GM21825 (cell line): ENCODE measurements at regions not wholly inside any gene's neighbourhood (a gene's known extent, or its start where the extent isn't known, plus 50 kb on each side); places are given as distances from the start of the nearest gene placed in this dataset.
"Not testable (repeated sequence)": the region's sequence is repeated elsewhere in the genome, so short reads cannot be mapped to it uniquely, and the experiment has no call there.

Experiments used
- ATAC-seq: cut with Tn5 transposase; IDR thresholded peaks from one replicate; pipeline ENCODE4 v1.9.1; 2021; ENCODE audit warnings: mild to moderate bottlenecking, moderate library complexity; ENCODE audit not compliant: unreplicated experiment

DNA sequence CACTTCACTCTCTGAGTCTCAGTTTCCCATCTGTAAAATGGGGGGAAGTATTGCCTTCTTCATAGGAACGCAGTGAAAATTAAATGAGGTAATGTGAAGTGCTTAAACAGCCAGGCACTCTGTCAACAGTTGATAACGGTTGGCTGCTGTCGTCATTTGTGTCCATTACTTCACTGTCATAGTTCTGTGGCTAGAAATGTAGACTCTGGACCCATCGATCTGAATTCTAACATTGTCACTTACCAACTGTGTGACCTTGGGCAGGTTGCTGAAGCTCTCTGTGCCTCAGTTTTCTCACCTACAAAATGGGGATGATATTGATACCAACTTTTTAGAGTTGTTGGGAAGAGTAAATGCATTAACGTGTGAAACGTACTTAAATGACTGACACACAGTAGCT lies 152.6 kb downstream of the PTPRU start:
- no peak for ATAC-seq

DNA sequence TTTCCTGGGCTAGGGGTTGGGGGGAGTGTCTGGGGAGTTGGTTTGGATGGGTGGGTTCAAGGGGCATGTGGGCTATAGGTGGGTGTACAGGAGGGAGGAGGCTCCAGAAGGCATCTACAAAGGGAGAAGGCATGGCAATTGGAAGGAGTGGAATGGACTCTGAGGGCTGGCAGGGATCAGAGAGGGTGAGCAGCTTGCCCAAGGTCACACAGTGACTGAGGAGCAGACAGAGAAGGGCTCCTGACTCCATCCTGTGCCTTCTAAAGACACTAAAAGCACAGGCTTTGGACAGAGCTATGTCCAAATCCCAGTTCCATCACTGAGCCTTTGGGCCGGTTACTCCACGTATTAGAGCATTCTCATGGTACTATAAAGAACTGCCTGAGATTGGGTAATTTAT lies 151.8 kb downstream of the PTPRU start:
- no peak for ATAC-seq

DNA sequence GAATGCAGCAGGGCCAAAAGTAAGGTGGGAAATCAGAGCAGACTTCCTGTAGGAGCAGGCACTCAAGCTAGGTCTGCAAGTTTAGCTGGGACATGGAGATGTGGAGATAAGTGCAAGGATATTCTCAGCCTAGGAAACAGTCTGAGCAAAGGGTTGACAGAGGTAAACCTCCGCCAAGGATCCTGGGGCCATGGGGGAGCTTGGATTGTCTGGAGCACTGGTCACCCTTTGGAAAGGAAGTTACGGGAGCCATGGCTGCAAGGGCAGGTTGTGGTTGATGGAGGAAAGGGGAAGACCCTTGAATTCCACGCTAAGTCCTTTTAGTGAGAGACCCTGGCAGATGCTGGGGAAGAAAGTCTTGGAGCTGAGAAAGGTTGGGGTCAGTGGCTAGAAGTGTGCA lies 150.9 kb downstream of the PTPRU start:
- ATAC-seq = no peak

DNA sequence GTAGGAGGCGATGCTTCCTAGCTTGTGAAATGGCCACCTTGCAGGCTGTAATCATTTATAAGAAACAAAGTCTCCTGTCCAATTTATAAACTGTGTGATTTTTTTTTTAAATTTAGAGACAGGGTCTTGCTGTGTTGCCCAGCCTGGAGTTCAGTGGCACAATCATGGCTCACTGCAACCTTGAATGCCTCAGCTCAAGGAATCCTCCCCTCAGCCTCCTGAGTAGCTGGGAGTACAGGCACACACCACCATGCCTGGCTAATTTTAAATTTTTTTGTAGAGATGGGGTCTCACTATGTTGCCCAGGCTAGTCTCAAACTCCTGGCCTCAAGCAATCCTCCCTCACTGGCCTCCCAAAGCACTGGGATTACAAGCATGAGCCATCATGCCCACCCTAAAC lies 150.1 kb downstream of the PTPRU start:
- ATAC-seq = not testable (repeated sequence)

DNA sequence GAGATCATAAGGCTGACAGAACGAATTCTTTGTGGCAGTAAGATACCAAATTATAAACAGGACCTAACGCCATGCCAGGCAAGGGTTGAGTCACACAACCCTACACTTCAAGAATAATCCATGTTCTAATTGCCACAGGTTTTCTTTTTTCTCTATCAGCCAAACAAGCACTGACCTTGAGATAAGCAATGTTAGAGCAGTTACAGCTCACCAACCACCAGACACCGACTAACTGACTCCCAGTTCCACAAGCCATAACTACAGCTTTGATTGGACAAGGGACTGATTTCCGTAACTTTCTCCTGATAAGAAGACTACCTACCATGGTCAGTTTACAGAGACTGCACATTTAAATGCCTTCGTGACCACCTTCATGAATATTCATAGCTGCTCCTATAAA lies 149.6 kb downstream of the PTPRU start:
- no peak for ATAC-seq

DNA sequence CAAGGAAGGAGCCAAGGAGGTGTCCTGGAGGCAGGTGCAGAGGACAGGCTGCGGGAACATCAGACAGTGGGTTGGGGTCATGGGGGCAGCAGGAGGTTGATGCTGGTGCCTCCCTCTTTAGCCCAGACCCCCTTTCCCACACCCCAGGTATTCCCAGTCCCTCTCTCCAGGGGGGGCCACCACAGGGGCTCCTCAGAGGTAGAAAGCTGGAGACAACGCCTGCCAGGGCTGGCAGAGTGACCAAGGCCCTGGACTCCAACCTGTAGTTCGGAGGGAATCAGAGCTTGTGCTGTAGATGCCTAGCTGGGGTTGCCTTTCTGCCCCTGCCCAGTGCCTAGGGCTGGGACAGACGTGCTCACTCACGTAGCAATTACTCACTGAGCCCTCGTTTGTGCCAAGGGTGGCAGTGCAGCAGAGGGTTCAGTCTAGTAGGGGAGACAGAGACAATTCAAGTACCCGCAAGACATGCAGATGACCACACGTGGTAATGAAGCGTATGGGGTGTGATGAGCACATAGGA lies 148.2 kb downstream of the PTPRU start:
- ATAC-seq = no peak

DNA sequence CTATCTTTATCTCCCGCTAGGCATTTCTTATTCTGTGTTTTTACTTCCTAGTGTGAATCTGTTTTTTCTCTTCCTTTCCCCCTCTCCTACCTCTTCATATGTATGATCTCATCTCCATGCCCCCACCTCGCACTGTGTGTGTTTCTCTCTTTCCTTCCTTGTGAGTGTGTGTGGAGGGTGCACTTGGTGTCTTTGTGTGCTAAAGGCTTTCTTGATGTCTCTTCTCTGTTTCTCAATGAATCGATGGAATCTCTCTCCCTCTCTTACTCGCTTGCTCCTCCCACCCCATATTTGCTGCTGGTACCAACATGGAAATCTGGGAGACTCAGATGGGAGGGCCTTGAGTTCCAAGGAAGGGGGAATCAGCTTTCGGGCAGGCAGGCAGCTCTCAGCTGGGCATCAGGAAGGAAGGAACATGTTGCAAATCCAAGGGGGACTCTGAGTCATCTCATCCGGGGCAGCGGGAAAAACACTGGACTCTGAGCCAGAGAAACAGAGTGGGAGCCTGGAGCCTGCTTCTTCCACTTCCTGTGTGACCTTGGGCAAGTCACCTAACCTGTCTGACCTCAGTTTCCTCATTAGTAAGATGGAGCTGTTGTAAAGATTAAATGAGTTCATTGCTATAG lies 147.5 kb downstream of the PTPRU start:
- ATAC-seq = no peak

DNA sequence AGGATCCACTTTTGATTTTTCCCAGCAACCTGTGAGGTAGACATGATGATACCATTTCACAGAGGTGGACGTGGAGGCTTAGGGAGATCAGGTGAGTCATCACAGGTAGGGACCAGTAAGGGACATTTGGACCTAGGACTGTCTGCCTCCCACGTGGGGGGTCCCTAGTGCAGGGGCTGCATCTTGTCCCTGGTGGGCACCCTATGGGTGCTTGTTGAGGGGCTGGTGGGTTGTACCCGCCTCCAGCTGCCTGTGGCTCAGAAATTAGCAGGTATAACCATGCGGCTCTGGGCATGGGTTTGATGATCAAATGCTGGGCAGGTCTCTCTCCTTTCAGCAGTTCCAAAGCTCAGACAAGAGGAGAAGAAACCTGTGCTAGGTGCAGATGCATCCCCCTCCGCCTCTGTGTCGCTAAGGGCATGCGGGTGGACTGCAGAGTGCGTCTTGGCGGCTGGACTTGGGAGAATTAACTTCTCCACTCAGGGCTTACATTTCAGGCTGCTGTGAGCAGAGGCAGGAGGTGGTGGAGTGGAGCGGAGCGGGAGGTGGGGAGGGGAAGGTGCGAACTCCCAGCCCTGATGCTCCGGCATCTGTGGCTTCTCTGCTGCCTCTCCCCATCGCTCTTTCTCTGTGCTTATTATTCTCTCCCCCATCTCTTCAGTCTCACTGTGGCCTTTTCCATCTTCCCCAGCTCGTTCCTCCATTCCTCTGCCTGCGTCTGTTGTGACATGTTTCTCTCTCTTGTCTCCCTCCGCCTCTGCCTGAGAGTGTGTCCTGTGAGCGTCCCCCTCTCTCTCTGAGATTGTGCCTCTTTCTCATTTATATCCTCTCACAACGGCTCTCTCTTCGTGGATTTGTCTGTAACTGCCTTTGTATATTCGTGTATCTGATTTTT lies 146.8 kb downstream of the PTPRU start:
- ATAC-seq = no peak

DNA sequence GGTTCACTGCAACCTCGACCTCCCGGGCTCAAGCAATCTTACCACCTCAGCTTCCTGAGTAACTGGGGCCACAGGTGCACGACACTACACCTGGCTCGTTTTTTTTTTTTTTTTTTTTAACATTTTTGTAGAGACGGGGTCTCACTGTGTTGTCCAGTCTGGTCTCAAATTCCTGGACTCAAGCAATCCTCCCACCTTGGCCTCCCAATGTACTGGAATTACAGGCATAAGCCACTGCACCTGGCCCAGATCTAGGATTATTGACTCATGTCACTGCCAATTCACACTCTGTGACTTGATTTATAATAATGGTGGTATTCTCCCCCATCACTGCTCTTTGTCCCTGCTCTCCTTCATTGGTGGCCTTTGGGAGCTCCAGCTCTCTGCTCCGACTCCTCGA lies 145.1 kb downstream of the PTPRU start:
- ATAC-seq = no peak

DNA sequence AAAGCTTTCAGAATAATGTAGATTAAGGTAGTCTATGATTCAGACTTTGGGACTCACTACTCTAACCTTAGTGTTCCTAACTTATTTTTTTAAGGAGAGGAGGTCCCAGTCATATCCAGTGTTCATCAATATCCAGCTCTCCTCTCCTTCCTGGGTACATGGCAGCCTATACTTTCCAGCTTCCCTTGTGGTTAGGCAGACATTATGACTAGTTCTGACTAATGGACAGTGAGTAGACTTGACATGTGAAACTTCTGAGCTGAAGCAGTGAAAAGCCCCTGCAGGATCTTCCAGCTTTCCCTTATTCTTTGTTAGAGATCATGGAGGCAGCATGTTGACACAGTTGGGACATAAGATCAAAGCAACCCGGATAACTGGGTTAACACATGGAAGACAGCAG lies 144.2 kb downstream of the PTPRU start:
- ATAC-seq = no peak

DNA sequence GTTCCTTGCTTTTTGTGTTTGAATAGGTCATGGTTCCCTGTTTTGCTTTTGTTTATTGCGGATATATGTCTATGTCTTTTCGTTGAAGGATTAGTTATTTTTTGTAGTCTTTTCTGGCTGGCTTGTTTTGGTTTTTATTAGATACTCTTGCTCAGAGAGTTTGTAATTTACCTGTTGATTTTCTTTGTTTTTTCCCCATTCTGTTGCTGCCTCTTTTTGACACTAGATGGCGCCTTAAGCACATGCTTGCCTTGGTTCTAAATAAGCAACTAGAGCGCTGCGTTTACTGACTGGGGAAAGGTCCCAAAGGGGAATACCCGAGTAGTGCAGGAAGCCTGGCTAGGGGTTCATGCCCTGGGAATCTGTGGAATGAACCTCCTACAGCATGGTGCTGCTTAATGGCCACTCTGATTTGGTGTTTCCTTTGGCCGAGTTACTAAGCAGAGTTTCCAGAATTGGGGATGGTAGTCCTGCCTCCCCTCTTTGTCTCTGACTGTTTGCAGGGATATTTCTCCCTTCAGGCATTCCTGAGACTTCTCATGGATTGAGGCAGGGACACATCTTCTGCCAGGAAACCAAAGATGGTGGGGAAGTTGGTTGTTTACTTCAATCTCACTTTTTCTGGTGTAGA lies 143.2 kb downstream of the PTPRU start:
- no peak for ATAC-seq
